IMR-90 (cell line): ENCODE measurements at regions not wholly inside any gene's neighbourhood (a gene's known extent, or its start where the extent isn't known, plus 50 kb on each side); places are given as distances from the start of the nearest gene placed in this dataset.

Source experiments
- ATAC-seq: fragments of 200-7000 bp; cut with Tn5 transposase; 2 replicates; pipeline ENCODE4 v1.9.1; 2020; ENCODE audit warnings: low read depth, mild to moderate bottlenecking, moderate library complexity
- BruUV-seq: library from RNA; stranded (reverse); fragments of 400-500 nt; replicated peaks from 2 replicates; lab custom pipeline; 2021; lab: Mats Ljungman, UMichigan
- CTCF ChIA-PET: fragments of 300-600 bp; formaldehyde crosslinking; extraction: SDS; loops from one replicate; lab custom pipeline; 2021; ENCODE audit warnings: antibody characterized with exemption; lab: Yijun Ruan, JAX
- POLR2A ChIA-PET: fragments of 300-600 bp; sonication (Branson Sonifier 250); formaldehyde crosslinking; loops from one replicate; lab custom pipeline; 2022; ENCODE audit warnings: antibody characterized with exemption; ENCODE audit not compliant: unreplicated experiment; lab: Charles Lee
- DNase-seq: peaks from one replicate; pipeline ENCODE4 v3.0.0; 2013
- H2AFZ ChIP-seq: replicated peaks from 2 replicates; pipeline ENCODE3; 2013; ENCODE audit warnings: low read length, mild to moderate bottlenecking; ENCODE audit not compliant: poor library complexity
- H2AK5ac ChIP-seq: 2 replicates; pipeline ENCODE4 v1.6.1; 2013; ENCODE audit warnings: low read depth, low read length, inconsistent platforms
- H2AK9ac ChIP-seq: replicated peaks from 2 replicates; pipeline ENCODE3; 2013; ENCODE audit warnings: mild to moderate bottlenecking, low read depth, low read length, moderate library complexity; ENCODE audit not compliant: poor library complexity
- H2BK120ac ChIP-seq: 2 replicates; pipeline ENCODE4 v1.6.1; 2013; ENCODE audit warnings: low read depth, low read length, inconsistent platforms
- H2BK15ac ChIP-seq: 3 replicates; pipeline ENCODE4 v1.6.1; 2013; ENCODE audit warnings: low read depth, low read length, inconsistent platforms
- H2BK20ac ChIP-seq: 2 replicates; pipeline ENCODE4 v1.6.1; 2013; ENCODE audit warnings: low read depth, mild to moderate bottlenecking, inconsistent platforms, low read length, moderate library complexity
- H2BK5ac ChIP-seq: 2 replicates; pipeline ENCODE4 v1.6.1; 2013; ENCODE audit warnings: mild to moderate bottlenecking, low read depth, low read length, inconsistent platforms; ENCODE audit not compliant: poor library complexity, severe bottlenecking
- H3K14ac ChIP-seq: replicated peaks from 2 replicates; pipeline ENCODE4 v1.6.1; 2013; ENCODE audit warnings: low read depth, low read length, inconsistent platforms
- H3K18ac ChIP-seq: 2 replicates; pipeline ENCODE4 v1.6.1; 2013; ENCODE audit warnings: low read depth, low read length, control low read depth
- H3K23ac ChIP-seq: 2 replicates; pipeline ENCODE4 v1.6.1; 2013; ENCODE audit warnings: low read depth, low read length, inconsistent platforms
- H3K27ac ChIP-seq: 2 replicates; pipeline ENCODE4 v1.5.1; 2013; ENCODE audit warnings: mild to moderate bottlenecking, control low read depth, low read length; ENCODE audit not compliant: insufficient read depth
- H3K27me3 ChIP-seq: 2 replicates; pipeline ENCODE4 v1.6.1; 2013; ENCODE audit warnings: low read length; ENCODE audit not compliant: control insufficient read depth, insufficient read depth
- H3K36me3 ChIP-seq: 2 replicates; pipeline ENCODE4 v1.6.1; 2013; ENCODE audit warnings: low read length, mixed read lengths; ENCODE audit not compliant: control insufficient read depth, insufficient read depth
- H3K4ac ChIP-seq: 2 replicates; pipeline ENCODE4 v1.6.1; 2013; ENCODE audit warnings: low read depth, low read length, inconsistent platforms
- H3K4me1 ChIP-seq: 2 replicates; pipeline ENCODE4 v1.6.1; 2013; ENCODE audit warnings: low read length, mixed read lengths; ENCODE audit not compliant: control insufficient read depth, insufficient read depth
- H3K4me2 ChIP-seq: 2 replicates; pipeline ENCODE4 v1.6.1; 2013; ENCODE audit warnings: low read depth, mild to moderate bottlenecking, control low read depth, low read length, moderate library complexity
- H3K4me3 ChIP-seq: 2 replicates; pipeline ENCODE4 v1.5.1; 2013; ENCODE audit warnings: low read depth, mild to moderate bottlenecking, control low read depth, low read length, moderate library complexity; ENCODE audit not compliant: insufficient read depth
- H3K56ac ChIP-seq: 2 replicates; pipeline ENCODE4 v1.6.1; 2013; ENCODE audit warnings: low read length, inconsistent platforms; ENCODE audit not compliant: insufficient read depth; ENCODE audit errors: extremely low read depth
- H3K79me1 ChIP-seq, 2 experiments: 2 replicates each; pipeline ENCODE4 v1.6.1; 2013; ENCODE audit warnings: low read length in 2 of 2, inconsistent platforms in 1 of 2, low read depth in 1 of 2
- H3K9ac ChIP-seq: 2 replicates; pipeline ENCODE4 v1.6.1; 2013; ENCODE audit warnings: low read depth, low read length, control low read depth
- H3K9me1 ChIP-seq: 2 replicates; pipeline ENCODE4 v1.6.1; 2013; ENCODE audit warnings: low read length, inconsistent platforms; ENCODE audit not compliant: insufficient read depth
- H3K9me3 ChIP-seq: 2 replicates; pipeline ENCODE4 v1.6.1; 2013; ENCODE audit warnings: low read length; ENCODE audit not compliant: control insufficient read depth, insufficient read depth
- H4K20me1 ChIP-seq: 2 replicates; pipeline ENCODE4 v1.6.1; 2013; ENCODE audit warnings: low read length, inconsistent platforms; ENCODE audit not compliant: insufficient read depth
- H4K5ac ChIP-seq: 2 replicates; pipeline ENCODE4 v1.6.1; 2013; ENCODE audit warnings: mild to moderate bottlenecking, low read depth, low read length, control low read depth
- H4K8ac ChIP-seq, 2 experiments: 2 replicates each; pipeline ENCODE4 v1.6.1; 2013; ENCODE audit warnings: low read depth in 2 of 2, low read length in 2 of 2, control low read depth in 1 of 2, inconsistent platforms in 1 of 2
- H4K91ac ChIP-seq: 2 replicates; pipeline ENCODE4 v1.6.1; 2013; ENCODE audit warnings: low read depth, low read length, inconsistent platforms; ENCODE audit not compliant: insufficient read depth
- BHLHE40 ChIP-seq: fragments of 150-350 bp; IDR thresholded peaks from 2 replicates; pipeline ENCODE4 v1.6.1; 2016; ENCODE audit warnings: mild to moderate bottlenecking, low read depth, low read length
- CEBPB ChIP-seq: IDR thresholded peaks from 2 replicates; pipeline ENCODE4 v1.6.1; 2012; ENCODE audit warnings: low read depth, low read length, improper control_type of control experiment
- CHD1 ChIP-seq: IDR thresholded peaks from 2 replicates; pipeline ENCODE4 v1.6.1; 2012; ENCODE audit warnings: low read depth, low read length, improper control_type of control experiment
- FOS ChIP-seq: fragments of 150-350 bp; IDR thresholded peaks from 2 replicates; pipeline ENCODE4 v1.6.1; 2016; ENCODE audit warnings: low read depth, low read length
- MAZ ChIP-seq: IDR thresholded peaks from 2 replicates; pipeline ENCODE4 v1.6.1; 2012; ENCODE audit warnings: low read depth, mild to moderate bottlenecking, low read length, improper control_type of control experiment, moderate library complexity, borderline replicate concordance
- MXI1 ChIP-seq: IDR thresholded peaks from 2 replicates; pipeline ENCODE4 v1.6.1; 2012; ENCODE audit warnings: low read depth, mild to moderate bottlenecking, low read length, moderate library complexity, borderline replicate concordance
- NFE2L2 ChIP-seq: fragments of 150-350 bp; IDR thresholded peaks from 2 replicates; pipeline ENCODE4 v1.6.1; 2016; ENCODE audit warnings: low read depth, mild to moderate bottlenecking, low read length
- POLR2A ChIP-seq: IDR thresholded peaks from 2 replicates; pipeline ENCODE4 v1.6.1; 2012; ENCODE audit warnings: mild to moderate bottlenecking, low read depth, low read length
- RAD21 ChIP-seq: IDR thresholded peaks from 2 replicates; pipeline ENCODE4 v1.6.1; 2012; ENCODE audit warnings: low read length, improper control_type of control experiment
- RCOR1 ChIP-seq: IDR thresholded peaks from 2 replicates; pipeline ENCODE4 v1.6.1; 2012; ENCODE audit warnings: mild to moderate bottlenecking, low read length, improper control_type of control experiment; ENCODE audit not compliant: insufficient replicate concordance
- RFX5 ChIP-seq: IDR thresholded peaks from 2 replicates; pipeline ENCODE4 v1.8.0; 2012; ENCODE audit warnings: low read depth, mild to moderate bottlenecking, low read length, moderate library complexity
- SMC3 ChIP-seq: fragments of 150-350 bp; IDR thresholded peaks from 2 replicates; pipeline ENCODE4 v1.6.1; 2016; ENCODE audit warnings: low read depth, mild to moderate bottlenecking, antibody characterized with exemption, low read length, moderate library complexity
- WGBS, 2 experiments: methylation state at CpG; one replicate each; pipeline versions ENCODE4 v1.1.5 to v1.1.7; 2013; ENCODE audit warnings: missing lambda C conversion rate in 2 of 2; ENCODE audit not compliant: insufficient read length in 1 of 2; ENCODE audit errors: extremely low coverage in 2 of 2; 5-methylcytosine and 5-hydroxymethylcytosine counted together
- dilution Hi-C: fragments of 300-500 bp; cut with HindIII; formaldehyde crosslinking; loops from one replicate; pipeline ENCODE4 v1.14.3; 2018; ENCODE audit warnings: low sequenced_read_pairs; ENCODE audit not compliant: unreplicated experiment
- in situ Hi-C: fragments of 300-500 bp; cut with MboI; formaldehyde crosslinking; loops from 3 replicates; pipeline ENCODE4 v1.14.3; 2019; ENCODE audit warnings: low sequenced_read_pairs, inconsistent platforms, mixed read lengths
- intact Hi-C: fragments of 100-400 bp; cut with micrococcal nuclease; formaldehyde crosslinking; loops from 2 replicates; pipeline ENCODE4 v1.10.0; 2022
- TF ChIP-seq, protein P1 (sequence below): conservative IDR thresholded peaks from 2 replicates; pipeline ENCODE4 v1.5.1; 2012; ENCODE audit warnings: mild to moderate bottlenecking, low read depth, low read length, improper control_type of control experiment
- TF ChIP-seq, protein P2 (sequence below): fragments of 150-350 bp; IDR thresholded peaks from 2 replicates; pipeline ENCODE4 v1.6.1; 2016; ENCODE audit warnings: low read depth, mild to moderate bottlenecking, low read length, moderate library complexity, borderline replicate concordance

- no peak overlapping the region for H2AK5ac ChIP-seq
- H3K36me3 ChIP-seq = no peaks in the 10 kb centered on the region
- ATAC-seq = no peak
- H2AFZ ChIP-seq = no peak overlapping the region
- no peak overlapping the region for H2BK5ac ChIP-seq
- ChIA-PET CTCF (no interaction called here), POLR2A (no interaction called here)
- no peaks in the 10 kb centered on the region for H3K4me1 ChIP-seq
- no peak overlapping the region for H3K9ac ChIP-seq
- H3K14ac ChIP-seq = no peak overlapping the region
- no peaks in the 10 kb centered on the region for H3K9me1 ChIP-seq
- H3K18ac ChIP-seq = no peak overlapping the region
- no peak overlapping the region for H3K27ac ChIP-seq
- no peak overlapping the region for H2BK15ac ChIP-seq
- H4K5ac ChIP-seq = no peak overlapping the region
- no peak for TF ChIP-seq MXI1
- TF ChIP-seq RCOR1 = no peak
- no peak for TF ChIP-seq BHLHE40
- TF ChIP-seq, protein P1, sequence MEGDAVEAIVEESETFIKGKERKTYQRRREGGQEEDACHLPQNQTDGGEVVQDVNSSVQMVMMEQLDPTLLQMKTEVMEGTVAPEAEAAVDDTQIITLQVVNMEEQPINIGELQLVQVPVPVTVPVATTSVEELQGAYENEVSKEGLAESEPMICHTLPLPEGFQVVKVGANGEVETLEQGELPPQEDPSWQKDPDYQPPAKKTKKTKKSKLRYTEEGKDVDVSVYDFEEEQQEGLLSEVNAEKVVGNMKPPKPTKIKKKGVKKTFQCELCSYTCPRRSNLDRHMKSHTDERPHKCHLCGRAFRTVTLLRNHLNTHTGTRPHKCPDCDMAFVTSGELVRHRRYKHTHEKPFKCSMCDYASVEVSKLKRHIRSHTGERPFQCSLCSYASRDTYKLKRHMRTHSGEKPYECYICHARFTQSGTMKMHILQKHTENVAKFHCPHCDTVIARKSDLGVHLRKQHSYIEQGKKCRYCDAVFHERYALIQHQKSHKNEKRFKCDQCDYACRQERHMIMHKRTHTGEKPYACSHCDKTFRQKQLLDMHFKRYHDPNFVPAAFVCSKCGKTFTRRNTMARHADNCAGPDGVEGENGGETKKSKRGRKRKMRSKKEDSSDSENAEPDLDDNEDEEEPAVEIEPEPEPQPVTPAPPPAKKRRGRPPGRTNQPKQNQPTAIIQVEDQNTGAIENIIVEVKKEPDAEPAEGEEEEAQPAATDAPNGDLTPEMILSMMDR = no peak
- no peak for TF ChIP-seq CEBPB
- no peak for TF ChIP-seq POLR2A
- no peak for TF ChIP-seq NFE2L2
- no peak for TF ChIP-seq RAD21
- TF ChIP-seq RFX5 = no peak
- TF ChIP-seq SMC3 = no peak
- no peak for TF ChIP-seq FOS
- no peak for TF ChIP-seq MAZ
- TF ChIP-seq, protein P2, sequence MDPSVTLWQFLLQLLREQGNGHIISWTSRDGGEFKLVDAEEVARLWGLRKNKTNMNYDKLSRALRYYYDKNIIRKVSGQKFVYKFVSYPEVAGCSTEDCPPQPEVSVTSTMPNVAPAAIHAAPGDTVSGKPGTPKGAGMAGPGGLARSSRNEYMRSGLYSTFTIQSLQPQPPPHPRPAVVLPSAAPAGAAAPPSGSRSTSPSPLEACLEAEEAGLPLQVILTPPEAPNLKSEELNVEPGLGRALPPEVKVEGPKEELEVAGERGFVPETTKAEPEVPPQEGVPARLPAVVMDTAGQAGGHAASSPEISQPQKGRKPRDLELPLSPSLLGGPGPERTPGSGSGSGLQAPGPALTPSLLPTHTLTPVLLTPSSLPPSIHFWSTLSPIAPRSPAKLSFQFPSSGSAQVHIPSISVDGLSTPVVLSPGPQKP = no peak
- no peak for TF ChIP-seq CHD1
- no peak overlapping the region for H2BK20ac ChIP-seq
- WGBS, 2 experiments = no CpG with 5 or more reads among the region's 4 CpGs
- no peak overlapping the region for H2BK120ac ChIP-seq
- intact Hi-C loops (no loop called here), in situ Hi-C loops (no loop called here), dilution Hi-C loops (no loop called here)
- H3K4me2 ChIP-seq = no peak overlapping the region
- H3K4ac ChIP-seq = no peak overlapping the region
- no peak overlapping the region for H4K8ac ChIP-seq
- peaks cover 10% of the 10 kb centered on the region for H3K9me3 ChIP-seq
- no peak overlapping the region for H3K56ac ChIP-seq
- H4K91ac ChIP-seq = no peak overlapping the region
- H3K4me3 ChIP-seq = no peak overlapping the region
- no peaks in the 10 kb centered on the region for H3K79me1 ChIP-seq
- DNase-seq = no peak
- no TSS peak for BruUV-seq
- no peak overlapping the region for H2AK9ac ChIP-seq
- H3K23ac ChIP-seq = no peak overlapping the region
- H3K27me3 ChIP-seq = no peaks in the 10 kb centered on the region
- no peaks in the 10 kb centered on the region for H4K20me1 ChIP-seq
Measured at GRCh38 chr5:166431456-166431855, 1860.0 kb upstream of the WWC1 start.
